D721Med (cell line): ENCODE measurements at regions not wholly inside any gene's neighbourhood (a gene's known extent, or its start where the extent isn't known, plus 50 kb on each side); places are given as distances from the start of the nearest gene placed in this dataset.
A peak's percentile ranks its signal among the peaks of the same experiment; 100 is the strongest.

ENCODE experiments used
- DNase-seq: peaks from one replicate; pipeline ENCODE4 v3.0.0; 2011; ENCODE audit warnings: low spot score; ENCODE audit not compliant: insufficient read length
- FAIRE-seq: peaks from 2 replicates; lab custom pipeline; 2011; peaks lifted over from hg19 to GRCh38; lab: Jason Lieb, UNC
- TF ChIP-seq, protein P1 (sequence below): IDR thresholded peaks from 2 replicates; pipeline ENCODE4 v1.5.1; 2012; ENCODE audit warnings: mild to moderate bottlenecking, control low read depth; ENCODE audit not compliant: insufficient read depth; ENCODE audit errors: missing control alignments

DNA sequence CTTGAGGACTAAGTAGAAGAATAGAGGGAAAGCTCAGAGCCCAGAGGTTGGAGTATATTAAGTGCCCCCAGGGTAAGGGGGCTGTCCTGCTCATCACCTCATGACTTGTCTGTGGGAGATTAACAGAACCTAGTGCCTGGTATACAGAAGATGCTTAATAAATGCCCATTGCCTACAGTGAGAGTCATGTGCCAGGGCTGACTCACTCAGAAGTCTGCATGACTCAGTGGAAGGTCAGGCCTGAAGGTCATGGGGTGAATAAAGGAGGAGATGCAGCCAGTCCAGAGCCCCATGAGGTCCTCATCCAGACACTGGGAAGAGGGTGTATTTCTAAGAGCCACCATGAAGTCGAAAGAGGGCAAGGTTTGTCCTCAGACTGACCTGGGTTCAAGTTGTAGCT lies 62.5 kb upstream of the TLE3 start:
- DNase-seq (no peak), FAIRE-seq (no peak)
- TF ChIP-seq, protein P1, sequence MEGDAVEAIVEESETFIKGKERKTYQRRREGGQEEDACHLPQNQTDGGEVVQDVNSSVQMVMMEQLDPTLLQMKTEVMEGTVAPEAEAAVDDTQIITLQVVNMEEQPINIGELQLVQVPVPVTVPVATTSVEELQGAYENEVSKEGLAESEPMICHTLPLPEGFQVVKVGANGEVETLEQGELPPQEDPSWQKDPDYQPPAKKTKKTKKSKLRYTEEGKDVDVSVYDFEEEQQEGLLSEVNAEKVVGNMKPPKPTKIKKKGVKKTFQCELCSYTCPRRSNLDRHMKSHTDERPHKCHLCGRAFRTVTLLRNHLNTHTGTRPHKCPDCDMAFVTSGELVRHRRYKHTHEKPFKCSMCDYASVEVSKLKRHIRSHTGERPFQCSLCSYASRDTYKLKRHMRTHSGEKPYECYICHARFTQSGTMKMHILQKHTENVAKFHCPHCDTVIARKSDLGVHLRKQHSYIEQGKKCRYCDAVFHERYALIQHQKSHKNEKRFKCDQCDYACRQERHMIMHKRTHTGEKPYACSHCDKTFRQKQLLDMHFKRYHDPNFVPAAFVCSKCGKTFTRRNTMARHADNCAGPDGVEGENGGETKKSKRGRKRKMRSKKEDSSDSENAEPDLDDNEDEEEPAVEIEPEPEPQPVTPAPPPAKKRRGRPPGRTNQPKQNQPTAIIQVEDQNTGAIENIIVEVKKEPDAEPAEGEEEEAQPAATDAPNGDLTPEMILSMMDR: no peak

DNA sequence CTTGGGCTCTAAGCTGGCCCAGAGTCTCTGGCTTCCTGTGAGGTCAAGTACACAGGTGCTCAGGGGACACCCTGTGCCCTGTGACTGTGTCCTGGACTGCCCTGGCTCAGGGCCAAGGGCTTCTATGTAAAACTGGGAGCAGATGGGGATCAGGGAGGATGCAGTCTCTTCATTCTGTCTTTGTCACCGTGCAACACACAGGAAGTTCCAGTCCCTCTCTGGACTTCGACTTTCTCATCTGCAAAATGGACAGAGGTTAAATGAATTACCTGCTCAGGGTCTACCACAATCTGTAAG lies 61.9 kb upstream of the TLE3 start:
- DNase-seq: no peak
- TF ChIP-seq, protein P1: no peak
- no peak for FAIRE-seq

DNA sequence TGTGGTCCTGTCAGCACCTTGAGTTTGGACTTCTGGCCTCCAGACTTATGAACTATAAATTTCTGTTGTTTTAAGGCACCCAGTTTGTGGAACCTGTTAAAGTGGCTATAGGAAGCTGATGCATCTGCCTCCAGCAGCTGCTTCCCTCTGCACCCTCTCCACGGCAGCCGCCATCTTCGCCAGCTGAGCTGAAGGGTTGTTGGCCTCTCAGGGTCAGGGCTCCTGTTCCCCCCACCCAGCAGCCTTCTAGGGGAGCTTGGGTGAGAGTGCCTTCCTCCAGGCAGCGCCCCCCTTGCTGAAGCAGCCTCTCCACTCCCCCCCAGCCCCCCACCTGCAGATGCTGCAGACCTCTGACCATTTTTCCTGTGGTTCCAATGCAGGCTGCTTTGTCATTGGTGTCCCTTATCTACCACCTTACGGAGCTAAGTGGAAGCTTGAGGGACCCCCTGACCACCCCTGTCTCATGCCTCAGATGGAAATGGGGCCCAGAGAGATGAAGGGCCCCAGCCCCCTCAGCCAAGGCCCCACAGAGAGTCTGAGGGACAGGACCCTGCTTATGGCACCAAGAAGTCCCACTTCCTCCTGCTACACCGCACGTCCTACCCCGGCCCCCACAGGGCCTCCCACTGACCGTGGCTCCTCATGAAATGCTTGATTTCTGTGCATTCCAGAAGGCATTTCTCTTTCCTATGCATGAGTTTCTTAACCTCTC lies 61.4 kb upstream of the TLE3 start:
- no peak for DNase-seq

DNA sequence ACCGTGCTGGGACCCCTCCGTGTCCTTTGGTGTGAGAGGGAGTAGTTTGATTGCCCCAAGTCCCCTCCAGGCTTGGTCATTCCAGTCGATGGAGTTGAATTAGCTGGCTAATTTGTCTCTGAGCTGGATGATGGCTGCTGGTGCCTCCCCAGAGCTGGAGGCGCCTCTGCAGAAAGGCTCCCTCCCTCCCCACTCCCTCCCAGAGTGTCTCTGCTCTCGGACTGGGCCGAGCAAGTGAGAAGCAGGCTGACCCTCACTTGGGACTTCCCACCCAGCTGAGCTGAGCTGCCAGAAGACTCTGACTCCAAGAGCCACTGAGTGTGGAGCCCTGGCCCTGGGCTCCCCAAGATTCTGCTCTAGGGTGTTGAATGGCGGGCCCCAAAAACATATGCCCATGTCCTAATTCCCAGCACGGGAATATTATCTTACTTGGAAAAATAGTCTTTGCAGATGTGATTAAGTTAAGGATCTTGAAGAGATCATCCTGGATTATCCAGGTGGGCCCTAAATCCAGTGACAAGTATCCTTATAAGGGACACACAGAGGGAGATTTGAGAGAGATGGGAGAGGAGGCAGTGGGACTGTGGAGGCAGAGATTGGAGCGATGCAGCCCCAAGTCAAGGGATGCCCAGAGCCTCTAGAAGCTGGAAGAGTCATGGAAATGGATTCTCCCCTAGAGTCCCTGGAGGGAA lies 60.7 kb upstream of the TLE3 start:
- DNase-seq (peak; percentile 55), FAIRE-seq (peak; percentile 74)
- TF ChIP-seq, protein P1: no peak

More for the DNA sequence above, 61.4 kb upstream of the TLE3 start:
- TF ChIP-seq, protein P1: no peak
- FAIRE-seq: no peak

DNA sequence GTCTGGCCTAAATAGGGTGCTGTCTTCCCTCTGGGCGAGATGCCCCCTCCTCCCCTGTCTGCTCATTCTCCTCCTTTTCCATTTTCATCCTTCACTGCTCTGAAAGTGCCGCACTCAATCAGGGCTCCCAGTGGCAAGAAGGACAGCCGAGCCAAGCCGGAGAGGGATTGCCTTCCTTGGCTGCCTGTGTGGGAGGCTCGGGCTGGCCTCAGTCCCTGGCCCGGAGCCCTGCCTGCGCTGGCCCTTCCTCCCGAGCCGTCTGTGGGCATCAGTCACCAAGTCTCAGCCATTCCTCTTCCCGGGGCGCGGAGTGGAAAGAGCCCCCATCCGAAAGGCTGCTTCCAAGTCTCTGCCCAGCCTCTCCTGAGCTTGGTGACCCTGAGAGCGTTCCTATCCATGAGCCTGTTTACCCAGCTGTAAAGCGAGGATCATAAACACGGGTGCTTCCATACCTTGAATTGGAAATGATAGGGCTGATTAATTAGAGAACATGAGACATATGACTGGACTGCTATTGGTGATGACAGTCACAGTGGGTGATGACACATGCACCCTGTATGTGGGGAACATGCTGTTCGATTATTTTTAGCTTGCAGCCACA lies 59.1 kb upstream of the TLE3 start:
- TF ChIP-seq, protein P1: no peak
- FAIRE-seq (no peak), DNase-seq (no peak)

DNA sequence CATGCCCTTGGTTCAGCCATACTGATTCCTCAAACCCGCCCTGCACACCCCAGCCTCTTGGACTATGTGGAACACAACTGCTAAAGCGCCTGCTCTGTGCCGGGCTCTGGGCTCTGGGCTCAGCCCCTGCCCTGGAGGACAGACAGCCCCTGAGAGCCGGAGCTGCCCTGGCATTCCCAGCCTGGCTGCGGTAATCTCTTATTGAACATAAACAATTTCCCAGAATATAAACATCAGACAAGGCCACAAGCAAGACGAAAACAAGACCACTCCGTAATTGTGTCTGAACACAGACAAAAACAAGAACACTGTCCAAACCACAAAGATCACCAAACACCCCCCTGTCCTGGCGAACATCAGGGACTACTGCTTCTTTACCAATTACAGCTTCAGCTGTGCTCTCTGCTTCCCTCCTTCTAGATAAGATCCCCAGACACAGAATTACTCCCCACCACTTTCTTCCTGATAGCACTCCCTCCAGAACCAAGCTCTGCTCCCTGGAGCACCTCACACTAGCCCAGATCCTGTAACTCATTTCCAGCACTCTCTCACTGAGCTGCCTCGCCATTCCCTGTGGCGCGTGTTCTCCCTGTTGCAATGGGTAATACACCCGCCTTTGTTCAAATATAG lies 57.1 kb upstream of the TLE3 start:
- no peak for DNase-seq
- no peak for FAIRE-seq
- TF ChIP-seq, protein P1: no peak
